Germinal center (tissue), 1 donor: ENCODE measurements at regions not wholly inside any gene's neighbourhood (a gene's known extent, or its start where the extent isn't known, plus 50 kb on each side); places are given as distances from the start of the nearest gene placed in this dataset.

Source experiments
- DNase-seq: peaks from one replicate; pipeline ENCODE4 v3.0.0; 2012; ENCODE audit warnings: mixed read lengths, low spot score

- DNase-seq: no peak
These were observed 219.8 kb upstream of the MANEA start for GRCh38 chr6:95357380-95358020.

DNA sequence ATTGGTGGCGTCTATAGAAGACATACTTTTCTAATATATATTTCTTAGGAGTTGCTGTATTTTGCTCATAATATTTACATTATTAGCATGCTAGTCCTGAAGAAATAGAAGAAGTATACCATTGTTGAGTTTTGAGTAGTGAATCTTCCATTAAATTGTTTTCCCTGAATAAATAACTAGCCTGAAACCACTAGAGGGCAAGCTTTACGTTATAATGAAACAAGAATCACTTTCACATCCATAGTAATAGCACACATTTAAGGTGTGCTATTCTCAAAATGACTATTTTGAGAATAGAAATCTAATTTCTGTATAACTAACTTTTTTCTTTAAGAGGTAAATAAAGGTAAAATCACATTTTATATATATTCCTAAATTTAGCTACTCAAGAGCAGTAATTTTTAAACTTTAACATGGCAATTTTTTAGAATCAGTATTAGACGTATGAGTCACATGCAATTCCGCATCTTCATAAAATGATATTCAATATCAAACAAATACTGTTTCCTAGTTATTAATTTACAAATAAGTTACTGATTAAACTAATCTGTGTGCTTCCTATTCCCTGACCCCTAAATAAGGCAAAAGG, 213.2 kb upstream of the MANEA start:
- DNase-seq: peak; percentile 6

DNA sequence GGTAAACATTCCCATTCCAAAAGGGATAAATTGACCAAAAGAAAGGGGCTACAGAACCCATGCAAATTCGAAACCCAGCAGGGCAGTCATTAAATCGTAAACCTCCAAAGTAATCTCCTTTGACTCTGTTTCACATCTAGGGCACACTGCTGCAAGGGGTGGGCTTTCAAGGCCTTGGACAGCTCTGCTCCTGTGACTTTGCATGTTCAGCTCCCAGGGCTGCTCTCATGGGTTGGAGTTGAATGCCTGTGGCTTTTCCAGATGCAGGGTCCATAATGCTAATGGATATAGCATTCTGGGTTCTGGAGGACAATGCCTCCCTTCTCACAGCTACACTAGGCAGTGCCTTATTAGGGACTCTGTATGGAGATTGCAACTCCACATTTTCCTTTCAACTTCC, 211.9 kb upstream of the MANEA start:
- no peak for DNase-seq

GRCh38 chr6:95366414-95366813, 210.9 kb upstream of the MANEA start:
- DNase-seq: no peak

GRCh38 chr6:95383878-95384277, 193.5 kb upstream of the MANEA start:
- DNase-seq: no peak

DNA sequence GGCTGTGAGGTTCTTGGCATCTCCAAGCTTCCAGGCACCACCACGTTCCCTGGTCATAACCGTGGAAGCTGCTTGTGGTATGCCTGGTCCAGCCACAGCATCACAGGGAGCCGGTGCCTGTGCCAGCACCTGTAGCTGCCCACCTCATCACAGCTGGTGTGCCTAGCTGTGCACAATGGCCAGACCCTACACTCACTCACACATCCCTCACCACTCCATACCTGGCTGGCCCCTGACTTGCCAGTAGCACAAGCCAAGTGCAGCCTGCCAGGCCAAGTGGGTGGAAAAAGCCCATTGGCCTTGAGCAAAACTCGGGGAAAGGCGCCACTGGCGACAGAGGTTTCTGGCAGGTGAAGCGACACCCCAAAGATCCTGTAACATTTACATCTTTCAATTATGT, 192.3 kb upstream of the MANEA start:
- no peak for DNase-seq

GRCh38 chr6:95387845-95388244, 189.5 kb upstream of the MANEA start:
- no peak for DNase-seq

DNA sequence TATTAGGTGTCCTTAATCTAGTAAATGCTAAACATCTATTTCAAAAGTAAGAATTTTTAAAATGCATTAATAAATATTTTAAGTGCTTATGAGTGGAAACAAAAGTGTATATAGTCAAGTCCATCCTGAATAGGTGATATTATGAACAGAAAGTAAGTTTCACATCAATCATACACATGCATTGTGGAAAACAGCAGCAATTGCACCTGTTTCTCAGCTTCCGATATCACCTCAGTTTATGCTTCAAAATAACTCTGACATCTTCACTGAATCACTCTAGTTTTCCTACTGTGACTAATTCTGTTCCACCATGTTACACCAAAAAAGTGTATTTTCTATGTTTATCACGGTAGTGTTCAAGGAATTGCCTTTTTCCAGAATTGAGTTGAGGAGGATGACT, 172.6 kb upstream of the MANEA start:
- no peak for DNase-seq

DNA sequence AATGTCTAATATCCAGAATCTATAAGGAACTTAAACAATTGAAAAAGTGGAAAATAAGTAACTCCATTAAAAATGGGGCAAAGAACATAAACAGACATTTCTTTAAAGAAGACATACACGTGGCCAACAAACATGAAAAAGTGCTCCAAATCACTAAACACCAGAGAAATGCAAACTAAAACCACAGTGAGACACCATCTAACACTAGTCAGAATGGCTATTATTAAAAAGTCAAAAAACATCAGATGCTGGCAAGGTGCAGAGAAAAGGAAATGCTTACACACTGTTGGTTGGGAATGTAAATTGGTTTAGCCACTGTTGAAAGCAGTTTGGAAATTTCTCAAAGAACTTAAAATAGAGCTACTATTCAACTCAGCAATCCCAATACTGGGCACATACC, 169.2 kb upstream of the MANEA start:
- no peak for DNase-seq

GRCh38 chr6:95410168-95410567, 167.2 kb upstream of the MANEA start:
- DNase-seq: no peak

DNA sequence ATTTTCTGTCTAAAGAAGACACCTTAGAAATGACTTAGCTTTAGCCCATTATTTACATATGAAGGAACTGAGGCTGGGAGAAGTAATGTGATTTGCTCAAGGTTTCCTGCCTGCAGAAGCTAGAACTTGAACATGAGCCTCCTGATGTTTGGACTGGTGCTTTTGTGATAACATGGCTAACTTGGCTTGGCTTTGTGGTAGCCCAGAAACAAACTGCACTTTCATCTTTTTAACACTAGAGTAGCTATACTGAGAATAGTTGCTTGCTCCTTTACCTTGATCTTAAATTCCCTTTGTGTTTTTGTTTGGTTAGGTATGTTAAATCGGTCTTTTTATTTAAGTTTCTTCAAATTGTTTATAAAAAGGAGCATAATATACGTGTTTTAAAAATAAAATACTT, 163.5 kb upstream of the MANEA start:
- no peak for DNase-seq

DNA sequence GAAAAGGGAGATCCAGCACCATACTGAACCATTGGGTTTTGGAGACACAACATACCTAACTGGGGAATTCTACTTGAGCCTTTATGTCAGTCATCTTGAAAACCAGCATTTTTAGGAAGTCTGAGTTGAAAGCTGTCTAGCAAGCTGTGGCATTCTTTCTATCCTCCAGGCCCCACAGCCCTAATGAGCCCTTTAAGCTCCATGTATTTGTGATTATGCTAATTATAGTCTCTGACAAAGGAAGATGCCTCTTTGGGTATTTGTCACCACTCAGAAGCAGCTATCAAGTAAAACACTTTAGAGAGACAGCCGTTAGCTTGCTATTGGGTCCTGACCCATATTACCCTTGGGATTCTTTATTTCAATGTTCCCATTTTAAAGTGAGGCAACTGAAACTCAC, 159.5 kb upstream of the MANEA start:
- no peak for DNase-seq

DNA sequence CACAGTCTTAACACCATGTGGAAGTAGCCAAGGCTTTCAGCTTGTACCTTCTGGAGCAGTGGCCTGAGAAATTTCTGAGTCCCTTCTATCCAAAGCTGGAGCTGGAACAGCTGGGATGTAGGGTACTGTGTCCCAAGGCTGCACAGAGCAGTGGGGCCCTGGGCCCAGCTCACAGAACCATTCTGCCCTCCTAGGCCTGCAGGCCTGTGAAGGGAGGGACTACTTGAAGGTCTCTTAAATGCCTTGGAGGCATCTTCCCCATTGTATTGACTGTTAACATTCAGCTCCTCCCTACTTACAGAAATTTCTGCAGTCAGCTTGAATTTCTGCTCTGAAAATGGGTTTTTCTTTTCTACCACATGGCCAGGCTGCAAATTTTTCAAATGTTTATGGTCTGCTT, 156.5 kb upstream of the MANEA start:
- no peak for DNase-seq

- no peak for DNase-seq
These were observed 154.0 kb upstream of the MANEA start for GRCh38 chr6:95423331-95423730.

GRCh38 chr6:95431637-95432228, 145.6 kb upstream of the MANEA start:
- peak; percentile 19 for DNase-seq

- no peak for DNase-seq
These were observed 137.6 kb upstream of the MANEA start for GRCh38 chr6:95439741-95440140.

DNA sequence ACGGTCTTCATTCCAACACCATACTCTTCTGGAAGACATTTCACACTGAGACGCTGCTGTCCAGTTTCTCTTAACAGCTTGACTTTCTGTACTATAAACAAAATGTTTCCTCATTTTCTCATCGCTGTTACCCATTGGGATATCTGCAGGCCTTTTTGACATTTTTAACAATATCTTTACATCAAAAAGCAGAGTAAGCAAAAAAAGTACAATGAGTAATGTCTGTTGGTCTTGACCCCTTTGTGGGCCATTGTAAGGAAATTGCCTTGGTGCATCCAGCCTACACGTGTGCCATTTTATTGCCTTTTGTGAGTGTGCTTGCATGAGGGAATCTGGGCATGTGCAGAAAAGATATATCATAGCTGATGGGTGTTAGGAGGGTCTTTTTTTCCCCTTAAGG, 129.1 kb upstream of the MANEA start:
- DNase-seq: no peak

- no peak for DNase-seq
These were observed 107.8 kb upstream of the MANEA start for GRCh38 chr6:95469511-95469910.

DNA sequence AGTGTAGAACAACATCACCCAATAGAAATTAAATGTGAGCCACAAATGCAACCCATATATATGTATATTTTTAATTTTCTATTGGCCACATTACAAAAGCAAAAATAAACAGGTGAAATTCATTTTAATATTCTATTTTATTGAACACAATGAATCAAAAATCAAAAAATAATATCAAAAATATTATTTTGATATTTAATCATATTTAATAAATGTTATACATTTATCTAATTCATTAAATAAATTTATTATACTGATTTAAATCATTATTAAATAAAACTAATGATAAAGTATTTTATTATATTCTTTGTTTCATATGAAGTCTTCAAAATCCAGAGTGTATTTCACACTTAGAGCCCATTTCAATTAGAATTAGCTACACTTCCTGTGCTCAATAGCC, 98.4 kb upstream of the MANEA start:
- DNase-seq: no peak

- no peak for DNase-seq
These were observed 89.5 kb upstream of the MANEA start for GRCh38 chr6:95487817-95488216.

- DNase-seq: no peak
These were observed 88.0 kb upstream of the MANEA start for GRCh38 chr6:95489185-95489863.

GRCh38 chr6:95496769-95497426, 80.4 kb upstream of the MANEA start:
- no peak for DNase-seq
